Uterus (tissue), 3 donors: ENCODE measurements at regions not wholly inside any gene's neighbourhood (a gene's known extent, or its start where the extent isn't known, plus 50 kb on each side); places are given as distances from the start of the nearest gene placed in this dataset.

Source experiments
- DNase-seq, 2 donors: peaks; one replicate each; pipeline ENCODE4 v3.0.0-alpha.2; 2019 to 2020
- H3K27ac ChIP-seq, 2 donors: fragments of 200-600 bp; sonication (generic); 1 replicate in 1 of 2; 2 replicates in 1 of 2; pipeline ENCODE4 v1.5.1; 2016 to 2018
- H3K27me3 ChIP-seq, 2 donors: fragments of 200-600 bp; sonication (generic); one replicate each; pipeline ENCODE4 v1.5.1; 2018 to 2019; ENCODE audit warnings: control low read depth in 1 of 2
- H3K36me3 ChIP-seq, 2 donors: fragments of 200-600 bp; sonication (generic); one replicate each; pipeline ENCODE4 v1.5.1; 2019; ENCODE audit warnings: control low read depth in 1 of 2
- H3K4me1 ChIP-seq, 2 donors: fragments of 200-600 bp; sonication (generic); one replicate each; pipeline ENCODE4 v1.5.1; 2018 to 2019; ENCODE audit warnings: control low read depth in 1 of 2
- H3K4me3 ChIP-seq, 2 donors: fragments of 200-600 bp; sonication (generic); 1 replicate in 1 of 2; 2 replicates in 1 of 2; pipeline ENCODE4 v1.5.1; 2018 to 2019; ENCODE audit warnings: mild to moderate bottlenecking in 1 of 2
- H3K9me3 ChIP-seq, 2 donors: fragments of 200-600 bp; sonication (generic); one replicate each; pipeline ENCODE4 v1.5.1; 2019; ENCODE audit warnings: control low read depth in 1 of 2
- CTCF ChIP-seq, 4 experiments: fragments of 200-600 bp in 2 of 4; fragments of 450-650 bp in 2 of 4; sonication (generic) in 2 of 4; IDR thresholded peaks; one replicate each; pipeline ENCODE4 v1.5.1; 2016 to 2019; ENCODE audit warnings: antibody characterized with exemption in 4 of 4, mild to moderate bottlenecking in 2 of 4, moderate library complexity in 1 of 4
- POLR2A ChIP-seq, 2 donors: fragments of 450-650 bp; IDR thresholded peaks; one replicate each; pipeline ENCODE4 v1.6.1; 2016; ENCODE audit warnings: antibody characterized with exemption in 2 of 2, mild to moderate bottlenecking in 1 of 2, moderate library complexity in 1 of 2
- intact Hi-C: fragments of 100-400 bp; cut with DNase I; formaldehyde crosslinking; loops from one replicate; pipeline ENCODE4 v1.15.1; 2023; ENCODE audit warnings: low total_unique reads
- donor health status: DM: yes; HTN: yes; CAD: no.

- H3K36me3 ChIP-seq: no peaks in the 10 kb centered on the region
- TF ChIP-seq POLR2A (IDR thresholded peaks at IDR 0.05): no peak
- TF ChIP-seq CTCF (IDR thresholded peaks at IDR 0.05): no peak
- no peaks in the 10 kb centered on the region for H3K27me3 ChIP-seq
- no peak overlapping the region for H3K27ac ChIP-seq
- H3K4me3 ChIP-seq: no peak overlapping the region
- no peaks in the 10 kb centered on the region for H3K9me3 ChIP-seq
- intact Hi-C loops: no loop called here
- DNase-seq: no peak
- H3K4me1 ChIP-seq: no peaks in the 10 kb centered on the region
These were observed 324.7 kb downstream of the CASP12 start for GRCh38 chr11:104573441-104573990.

GRCh38 chr11:104572279-104572678 is 326.0 kb downstream of the CASP12 start:
- Histone ChIP-seq H3K9me3 (no peaks in the 10 kb centered on the region), H3K4me3 (no peak overlapping the region), H3K36me3 (no peaks in the 10 kb centered on the region), H3K27me3 (no peaks in the 10 kb centered on the region), H3K27ac (no peak overlapping the region), H3K4me1 (no peaks in the 10 kb centered on the region)
- TF ChIP-seq CTCF (IDR thresholded peaks at IDR 0.05): no peak
- TF ChIP-seq POLR2A (IDR thresholded peaks at IDR 0.05): no peak
- DNase-seq: no peak
- intact Hi-C loops: no loop called here

GRCh38 chr11:104570078-104570701 is 328.1 kb downstream of the CASP12 start:
- no peak overlapping the region for H3K4me3 ChIP-seq
- no peak for DNase-seq
- intact Hi-C loops: no loop called here
- H3K9me3 ChIP-seq: no peaks in the 10 kb centered on the region
- H3K27me3 ChIP-seq: no peaks in the 10 kb centered on the region
- H3K36me3 ChIP-seq: no peaks in the 10 kb centered on the region
- no peaks in the 10 kb centered on the region for H3K4me1 ChIP-seq
- no peak overlapping the region for H3K27ac ChIP-seq
- TF ChIP-seq POLR2A (IDR thresholded peaks at IDR 0.05) (no peak), CTCF (IDR thresholded peaks at IDR 0.05) (no peak)

GRCh38 chr11:104565583-104565961 is 332.7 kb downstream of the CASP12 start:
- Histone ChIP-seq H3K4me3 (no peak overlapping the region), H3K9me3 (no peaks in the 10 kb centered on the region), H3K4me1 (no peaks in the 10 kb centered on the region), H3K27me3 (no peaks in the 10 kb centered on the region), H3K36me3 (no peaks in the 10 kb centered on the region), H3K27ac (no peak overlapping the region)
- no peak for DNase-seq
- intact Hi-C loops: no loop called here
- TF ChIP-seq POLR2A (IDR thresholded peaks at IDR 0.05): no peak
- no peak for TF ChIP-seq CTCF (IDR thresholded peaks at IDR 0.05)

GRCh38 chr11:104564921-104565582 is 333.2 kb downstream of the CASP12 start:
- no peaks in the 10 kb centered on the region for H3K27me3 ChIP-seq
- no peak for TF ChIP-seq POLR2A (IDR thresholded peaks at IDR 0.05)
- TF ChIP-seq CTCF (IDR thresholded peaks at IDR 0.05): no peak
- no peak overlapping the region for H3K4me3 ChIP-seq
- H3K9me3 ChIP-seq: no peaks in the 10 kb centered on the region
- no peak overlapping the region for H3K27ac ChIP-seq
- intact Hi-C loops: no loop called here
- no peaks in the 10 kb centered on the region for H3K4me1 ChIP-seq
- no peak for DNase-seq
- H3K36me3 ChIP-seq: no peaks in the 10 kb centered on the region
